ENCODE measurements at regions not wholly inside any gene's neighbourhood (a gene's known extent, or its start where the extent isn't known, plus 50 kb on each side); places are given as distances from the start of the nearest gene placed in this dataset.

- RAD21 ChIA-PET (ENCODE audit: unreplicated experiment) = no interaction called here
- intact Hi-C loops (cut with micrococcal nuclease; ENCODE audit: unreplicated experiment) = no loop called here
- H3K27me3 ChIP-seq (replicated peaks in 1 of 2; ENCODE audit: control insufficient read depth in 2 of 2, insufficient read depth in 2 of 2, low read length in 1 of 2) = no peaks in the 10 kb centered on the region
- TF ChIP-seq ELK1 (IDR thresholded peaks at IDR 0.05; ENCODE audit: low read depth, low read length) (no peak), REST (IDR thresholded peaks at IDR 0.05; ENCODE audit: low read depth, low read length) (no peak), POLR2A (IDR thresholded peaks at IDR 0.05; ENCODE audit: low read depth, low read length) (no peak), ZZZ3 (IDR thresholded peaks at IDR 0.05; ENCODE audit: control insufficient read depth, insufficient read length, low read depth) (no peak), NR2C1 (IDR thresholded peaks at IDR 0.05) (no peak), IKZF1 (conservative IDR thresholded peaks at IDR 0.05) (no peak), RELA (IDR thresholded peaks at IDR 0.05; ENCODE audit: borderline replicate concordance, partially characterized antibody) (no peak), IRF4 (IDR thresholded peaks at IDR 0.05; ENCODE audit: low read depth, low read length) (no peak), NRF1 (conservative IDR thresholded peaks at IDR 0.05; ENCODE audit: low read depth, low read length) (no peak), SP1 (IDR thresholded peaks at IDR 0.05; ENCODE audit: low read depth, low read length) (no peak), GABPA (IDR thresholded peaks at IDR 0.05; ENCODE audit: low read depth) (no peak), CREB1 (IDR thresholded peaks at IDR 0.05; ENCODE audit: low read depth) (no peak), RFX5 (IDR thresholded peaks at IDR 0.05; ENCODE audit: low read depth, low read length) (no peak), SPI1 (IDR thresholded peaks at IDR 0.05; ENCODE audit: borderline replicate concordance, insufficient read depth, low read depth, low read length) (no peak)
- no peak overlapping the region for H3K4me3 ChIP-seq
- in situ Hi-C loops (cut with MboI) = no loop called here
- no peak overlapping the region for H3K27ac ChIP-seq (ENCODE audit: control insufficient read depth, insufficient read depth)
- CTCF ChIA-PET = no interaction called here
- H3K9me3 ChIP-seq (replicated peaks; ENCODE audit: control insufficient read depth, insufficient read depth, low read length) = no peaks in the 10 kb centered on the region
- no peak for ATAC-seq
- no peak overlapping the region for H2AFZ ChIP-seq (ENCODE audit: control insufficient read depth, low read depth, low read length)
- DNase-seq (ENCODE audit: low read depth, low spot score) = no peak
- no peak for FAIRE-seq
- no TSS peak for BruUV-seq (replicated peaks)
- H3K9ac ChIP-seq (ENCODE audit: control insufficient read depth, insufficient read depth, low read length) = no peak overlapping the region
- no peaks in the 10 kb centered on the region for H3K36me3 ChIP-seq (ENCODE audit: control insufficient read depth in 2 of 2, insufficient read depth in 2 of 2, low read length in 1 of 2)
- no peak overlapping the region for H3K4me2 ChIP-seq (ENCODE audit: control insufficient read depth, insufficient read depth)
- POLR2A ChIA-PET = no interaction called here
- H4K20me1 ChIP-seq (ENCODE audit: control insufficient read depth, insufficient read depth) = no peaks in the 10 kb centered on the region
- SMC1A ChIA-PET (ENCODE audit: uncharacterized antibody, unreplicated experiment) = interaction anchor here (1.2 kb wide), 1 partner anchor 18 kb away, joined by 4 read pairs; no protein-coding TSS in a partner anchor
- no peaks in the 10 kb centered on the region for H3K79me2 ChIP-seq (ENCODE audit: control insufficient read depth, insufficient read depth, low read length)
- H3K4me1 ChIP-seq (ENCODE audit: control insufficient read depth, insufficient read depth, low read length) = no peaks in the 10 kb centered on the region
- WGBS (ENCODE audit: insufficient coverage, insufficient replicate concordance, low lambda C conversion rate, missing lambda C conversion rate) = 26% methylated on average over 2 of the region's 2 CpGs
These were observed 446.7 kb upstream of the GRAMD2B start for GRCh38 chr5:125976421-125977000.

Data from GM12878 (cell line).